Testis (tissue), 2 donors: ENCODE measurements at regions not wholly inside any gene's neighbourhood (a gene's known extent, or its start where the extent isn't known, plus 50 kb on each side); places are given as distances from the start of the nearest gene placed in this dataset.

Experiments used
- DNase-seq: peaks from one replicate; pipeline ENCODE4 v3.0.0-alpha.2; 2019
- H3K27ac ChIP-seq, 2 donors: fragments of 200-600 bp; sonication (generic); one replicate each; pipeline ENCODE4 v1.5.1; 2019
- H3K27me3 ChIP-seq: fragments of 200-600 bp; sonication (generic); one replicate; pipeline ENCODE4 v1.5.1; 2019
- H3K36me3 ChIP-seq: fragments of 200-600 bp; sonication (generic); one replicate; pipeline ENCODE4 v1.5.1; 2017; ENCODE audit warnings: low read depth; ENCODE audit errors: missing control alignments
- H3K4me1 ChIP-seq: fragments of 200-600 bp; sonication (generic); one replicate; pipeline ENCODE4 v1.5.1; 2019
- H3K4me3 ChIP-seq, 2 donors: fragments of 200-600 bp; sonication (generic); one replicate each; pipeline ENCODE4 v1.5.1; 2017 to 2019
- H3K9me3 ChIP-seq: fragments of 200-600 bp; sonication (generic); one replicate; pipeline ENCODE4 v1.5.1; 2017
- POLR2A ChIP-seq: fragments of 450-650 bp; IDR thresholded peaks from one replicate; pipeline ENCODE4 v1.6.1; 2017; ENCODE audit warnings: antibody characterized with exemption, mild to moderate bottlenecking, moderate library complexity
- WGBS, 2 donors: methylation state at CpG; one replicate each; pipeline ENCODE4 v1.1.5; 2018; 5-methylcytosine and 5-hydroxymethylcytosine counted together
- intact Hi-C: fragments of 100-400 bp; cut with DNase I; formaldehyde crosslinking; loops from one replicate; pipeline ENCODE4 v1.15.1; 2023; ENCODE audit warnings: low total_unique reads
- TF ChIP-seq, protein P1 (sequence below), 3 experiments: fragments of 450-650 bp in 2 of 3; fragments of 200-600 bp in 1 of 3; sonication (generic) in 1 of 3; IDR thresholded peaks; one replicate each; pipeline ENCODE4 v1.5.1; 2016 to 2019; ENCODE audit warnings: antibody characterized with exemption in 3 of 3, mild to moderate bottlenecking in 2 of 3, moderate library complexity in 1 of 3

- Histone ChIP-seq H3K4me1 (no peaks in the 10 kb centered on the region), H3K27ac (no peak overlapping the region), H3K36me3 (no peaks in the 10 kb centered on the region), H3K9me3 (no peaks in the 10 kb centered on the region), H3K27me3 (no peaks in the 10 kb centered on the region), H3K4me3 (no peak overlapping the region)
- intact Hi-C loops: no loop called here
- TF ChIP-seq POLR2A: no peak
- TF ChIP-seq, protein P1, sequence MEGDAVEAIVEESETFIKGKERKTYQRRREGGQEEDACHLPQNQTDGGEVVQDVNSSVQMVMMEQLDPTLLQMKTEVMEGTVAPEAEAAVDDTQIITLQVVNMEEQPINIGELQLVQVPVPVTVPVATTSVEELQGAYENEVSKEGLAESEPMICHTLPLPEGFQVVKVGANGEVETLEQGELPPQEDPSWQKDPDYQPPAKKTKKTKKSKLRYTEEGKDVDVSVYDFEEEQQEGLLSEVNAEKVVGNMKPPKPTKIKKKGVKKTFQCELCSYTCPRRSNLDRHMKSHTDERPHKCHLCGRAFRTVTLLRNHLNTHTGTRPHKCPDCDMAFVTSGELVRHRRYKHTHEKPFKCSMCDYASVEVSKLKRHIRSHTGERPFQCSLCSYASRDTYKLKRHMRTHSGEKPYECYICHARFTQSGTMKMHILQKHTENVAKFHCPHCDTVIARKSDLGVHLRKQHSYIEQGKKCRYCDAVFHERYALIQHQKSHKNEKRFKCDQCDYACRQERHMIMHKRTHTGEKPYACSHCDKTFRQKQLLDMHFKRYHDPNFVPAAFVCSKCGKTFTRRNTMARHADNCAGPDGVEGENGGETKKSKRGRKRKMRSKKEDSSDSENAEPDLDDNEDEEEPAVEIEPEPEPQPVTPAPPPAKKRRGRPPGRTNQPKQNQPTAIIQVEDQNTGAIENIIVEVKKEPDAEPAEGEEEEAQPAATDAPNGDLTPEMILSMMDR (IDR thresholded peaks at IDR 0.05): no peak
- no peak for DNase-seq
- WGBS, 2 donors: 56 to 77% methylated on average over 4 of the region's 4 CpGs
Measured at GRCh38 chr1:218634212-218634611, 289.1 kb downstream of the TGFB2 start.

GRCh38 chr1:218636548-218636947 lies 291.4 kb downstream of the TGFB2 start:
- Histone ChIP-seq H3K4me1 (no peaks in the 10 kb centered on the region), H3K9me3 (no peaks in the 10 kb centered on the region), H3K36me3 (no peaks in the 10 kb centered on the region), H3K4me3 (no peak overlapping the region), H3K27ac (no peak overlapping the region), H3K27me3 (no peaks in the 10 kb centered on the region)
- WGBS, 2 donors: 80 to 87% methylated on average over 1 of the region's 1 CpG
- no peak for TF ChIP-seq POLR2A
- TF ChIP-seq, protein P1 (IDR thresholded peaks at IDR 0.05): no peak
- no peak for DNase-seq
- intact Hi-C loops: no loop called here

GRCh38 chr1:218640173-218640572 lies 295.0 kb downstream of the TGFB2 start:
- intact Hi-C loops: no loop called here
- H3K9me3 ChIP-seq: no peaks in the 10 kb centered on the region
- no peak for DNase-seq
- H3K4me3 ChIP-seq: no peak overlapping the region
- no peaks in the 10 kb centered on the region for H3K36me3 ChIP-seq
- WGBS, 2 donors: 90 to 91% methylated on average over 3 of the region's 3 CpGs
- H3K27me3 ChIP-seq: no peaks in the 10 kb centered on the region
- no peaks in the 10 kb centered on the region for H3K4me1 ChIP-seq
- H3K27ac ChIP-seq: no peak overlapping the region
- TF ChIP-seq, protein P1 (IDR thresholded peaks at IDR 0.05): no peak
- no peak for TF ChIP-seq POLR2A

GRCh38 chr1:218642033-218642948 lies 297.2 kb downstream of the TGFB2 start:
- intact Hi-C loops: no loop called here
- DNase-seq: no peak
- Histone ChIP-seq H3K9me3 (no peaks in the 10 kb centered on the region), H3K27me3 (no peaks in the 10 kb centered on the region), H3K27ac (no peak overlapping the region), H3K4me3 (no peak overlapping the region), H3K36me3 (no peaks in the 10 kb centered on the region), H3K4me1 (no peaks in the 10 kb centered on the region)
- WGBS, 2 donors: 62 to 76% methylated on average over 5 of the region's 5 CpGs
- TF ChIP-seq, protein P1 (IDR thresholded peaks at IDR 0.05): no peak
- TF ChIP-seq POLR2A: no peak

DNA sequence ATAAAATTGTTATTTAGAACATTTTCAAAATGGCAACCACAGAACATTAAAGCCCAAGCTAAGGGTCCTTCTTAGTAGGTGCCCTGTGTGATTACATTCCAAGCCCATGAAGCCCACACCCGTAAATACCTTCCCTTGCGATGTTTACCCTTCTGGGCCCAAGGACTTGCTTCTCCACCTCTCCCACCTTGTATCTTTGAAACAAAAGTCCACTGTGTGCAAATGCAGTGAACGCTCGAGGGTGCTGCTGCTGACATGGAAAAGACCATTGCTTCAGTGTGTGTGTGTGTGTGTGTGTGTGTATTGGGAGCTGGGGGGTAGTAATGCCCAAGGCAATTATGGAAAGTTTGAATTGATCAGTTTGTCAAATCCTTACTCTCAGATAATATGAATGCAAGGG lies 298.1 kb downstream of the TGFB2 start:
- TF ChIP-seq, protein P1 (IDR thresholded peaks at IDR 0.05): no peak
- TF ChIP-seq POLR2A: no peak
- WGBS, 2 donors: 48 to 76% methylated on average over 4 of the region's 4 CpGs
- no peak for DNase-seq
- intact Hi-C loops: no loop called here
- Histone ChIP-seq H3K9me3 (no peaks in the 10 kb centered on the region), H3K4me3 (no peak overlapping the region), H3K27ac (no peak overlapping the region), H3K4me1 (no peaks in the 10 kb centered on the region), H3K36me3 (no peaks in the 10 kb centered on the region), H3K27me3 (no peaks in the 10 kb centered on the region)
